ENCODE measurements at regions not wholly inside any gene's neighbourhood (a gene's known extent, or its start where the extent isn't known, plus 50 kb on each side); places are given as distances from the start of the nearest gene placed in this dataset.
"Not testable (repeated sequence)": the region's sequence is repeated elsewhere in the genome, so short reads cannot be mapped to it uniquely, and the experiment has no call there.

GRCh38 chr18:70576276-70577022 is 287.6 kb downstream of the SOCS6 start:
- peaks cover 18% of the 10 kb centered on the region for H3K9me3 Mint-ChIP-seq
- no peaks in the 10 kb centered on the region for H3K4me1 Mint-ChIP-seq
- H3K4me3 Mint-ChIP-seq, result no peak overlapping the region
- H3K36me3 Mint-ChIP-seq, result no peaks in the 10 kb centered on the region
- ATAC-seq (no peak), DNase-seq (ENCODE audit: low spot score in 2 of 2) (no peak)
- H3K27ac Mint-ChIP-seq, result no peak overlapping the region

- H3K36me3 Mint-ChIP-seq; ATAC-seq; H3K4me1 Mint-ChIP-seq; H3K4me3 Mint-ChIP-seq; H3K27ac Mint-ChIP-seq; DNase-seq (ENCODE audit: low spot score in 2 of 2): not testable (repeated sequence)
- peaks cover 18% of the 10 kb centered on the region for H3K9me3 Mint-ChIP-seq
These were observed 286.1 kb downstream of the SOCS6 start for GRCh38 chr18:70574951-70575350.

DNA sequence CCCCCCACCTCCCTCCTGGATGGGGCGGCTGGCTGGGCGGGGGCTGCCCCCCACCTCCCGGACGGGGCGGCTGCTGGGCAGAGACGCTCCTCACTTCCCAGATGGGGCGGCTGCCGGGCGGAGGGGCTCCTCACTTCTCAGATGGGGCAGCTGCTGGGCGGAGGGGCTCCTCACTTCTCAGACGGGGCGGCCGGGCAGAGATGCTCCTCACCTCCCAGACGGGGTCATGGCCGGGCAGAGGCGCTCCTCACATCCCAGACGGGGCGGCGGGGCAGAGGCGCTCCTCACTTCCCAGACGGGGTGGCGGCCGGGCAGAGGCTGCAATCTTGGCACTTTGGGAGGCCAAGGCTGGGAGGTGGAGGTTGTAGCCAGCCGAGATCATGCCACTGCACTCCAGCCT is 280.8 kb downstream of the SOCS6 start:
- H3K4me3 Mint-ChIP-seq; DNase-seq (ENCODE audit: low spot score in 2 of 2); H3K4me1 Mint-ChIP-seq; H3K27ac Mint-ChIP-seq; H3K36me3 Mint-ChIP-seq; ATAC-seq: not testable (repeated sequence)
- H3K9me3 Mint-ChIP-seq, result peaks cover 12% of the 10 kb centered on the region

GRCh38 chr18:70559446-70559845 is 270.6 kb downstream of the SOCS6 start:
- ATAC-seq, result no peak
- peaks cover 3% of the 10 kb centered on the region for H3K9me3 Mint-ChIP-seq
- H3K4me3 Mint-ChIP-seq, result no peak overlapping the region
- no peaks in the 10 kb centered on the region for H3K4me1 Mint-ChIP-seq
- H3K36me3 Mint-ChIP-seq, result no peaks in the 10 kb centered on the region
- no peak for DNase-seq (ENCODE audit: low spot score in 2 of 2)
- no peak overlapping the region for H3K27ac Mint-ChIP-seq

DNA sequence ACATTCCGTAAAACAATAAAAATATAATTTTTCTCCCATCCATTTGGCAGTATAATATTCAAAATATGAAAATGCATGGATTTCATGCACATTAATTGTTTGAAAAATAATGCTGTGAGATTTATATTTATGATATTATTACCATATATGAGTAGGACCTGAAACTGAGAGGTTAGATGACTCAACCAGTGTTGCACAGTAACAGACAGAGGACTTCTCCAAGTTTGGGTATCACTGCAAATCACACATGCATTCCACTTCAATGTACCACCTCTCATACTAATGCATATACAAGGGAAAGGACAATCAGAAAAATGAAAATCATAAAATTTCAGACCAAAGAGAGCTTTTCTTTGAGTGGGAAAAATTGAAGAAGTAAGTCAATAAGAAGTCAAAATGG is 269.5 kb downstream of the SOCS6 start:
- DNase-seq (ENCODE audit: low spot score in 2 of 2), result no peak
- Mint-ChIP-seq H3K27ac (no peak overlapping the region), H3K4me1 (no peaks in the 10 kb centered on the region), H3K36me3 (no peaks in the 10 kb centered on the region), H3K9me3 (peaks cover 3% of the 10 kb centered on the region), H3K4me3 (no peak overlapping the region)
- ATAC-seq, result no peak

DNA sequence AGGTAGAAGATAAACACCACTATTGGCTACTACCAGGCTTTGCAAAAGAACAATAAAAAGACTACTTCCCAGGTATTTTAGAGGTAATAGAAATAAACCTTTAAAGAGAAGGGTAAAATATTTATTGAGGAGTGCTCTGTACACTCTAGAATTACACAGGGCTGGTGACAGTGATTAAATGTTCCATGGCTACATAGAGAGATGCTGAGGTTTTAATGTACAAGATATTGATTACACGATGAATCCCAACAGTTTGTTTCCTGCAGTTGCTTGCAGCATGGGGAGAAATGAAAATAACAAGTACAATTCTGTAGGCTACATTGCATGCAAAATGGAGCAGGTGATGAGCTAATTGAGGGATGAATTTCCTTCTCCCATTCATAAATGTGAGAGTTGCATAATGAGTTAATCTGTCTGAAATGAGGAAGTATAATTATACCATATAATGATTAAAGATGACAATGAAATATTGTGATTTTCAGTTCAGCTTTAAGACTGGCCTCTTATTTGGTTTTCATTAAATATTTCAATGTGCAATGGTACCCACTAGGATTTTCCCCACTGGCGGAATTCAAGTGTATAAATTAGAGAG is 266.1 kb downstream of the SOCS6 start:
- Mint-ChIP-seq H3K36me3 (no peaks in the 10 kb centered on the region), H3K4me3 (no peak overlapping the region), H3K4me1 (no peaks in the 10 kb centered on the region), H3K27ac (no peak overlapping the region), H3K9me3 (no peaks in the 10 kb centered on the region)
- DNase-seq (ENCODE audit: low spot score in 2 of 2) (no peak), ATAC-seq (no peak)

DNA sequence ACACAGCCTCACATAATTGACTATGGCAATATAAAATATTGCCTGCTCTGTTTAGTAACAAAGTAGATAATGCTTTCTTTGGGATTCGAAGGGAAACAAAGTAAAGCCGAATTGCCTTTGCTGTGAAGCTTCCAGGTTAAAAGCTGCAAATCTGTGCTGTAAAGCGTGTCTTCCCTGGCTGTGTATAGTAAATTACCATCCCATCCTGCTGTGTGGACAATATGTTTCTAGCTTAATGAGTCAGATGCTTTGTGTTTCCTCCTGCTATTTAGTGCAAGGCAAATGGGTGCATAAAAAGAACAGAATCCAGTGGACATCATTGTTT is 265.1 kb downstream of the SOCS6 start:
- DNase-seq (ENCODE audit: low spot score in 2 of 2) (no peak), ATAC-seq (no peak)
- H3K4me3 Mint-ChIP-seq, result no peak overlapping the region
- H3K9me3 Mint-ChIP-seq, result peaks cover 2% of the 10 kb centered on the region
- H3K4me1 Mint-ChIP-seq, result no peaks in the 10 kb centered on the region
- no peaks in the 10 kb centered on the region for H3K36me3 Mint-ChIP-seq
- H3K27ac Mint-ChIP-seq, result no peak overlapping the region

- no peak for DNase-seq (ENCODE audit: low spot score in 2 of 2)
- ATAC-seq, result peak; percentile 37
- Mint-ChIP-seq H3K4me3 (no peak overlapping the region), H3K36me3 (no peaks in the 10 kb centered on the region), H3K4me1 (no peaks in the 10 kb centered on the region), H3K27ac (no peak overlapping the region), H3K9me3 (peaks cover 2% of the 10 kb centered on the region)
These were observed 264.5 kb downstream of the SOCS6 start for GRCh38 chr18:70553245-70553935.

DNA sequence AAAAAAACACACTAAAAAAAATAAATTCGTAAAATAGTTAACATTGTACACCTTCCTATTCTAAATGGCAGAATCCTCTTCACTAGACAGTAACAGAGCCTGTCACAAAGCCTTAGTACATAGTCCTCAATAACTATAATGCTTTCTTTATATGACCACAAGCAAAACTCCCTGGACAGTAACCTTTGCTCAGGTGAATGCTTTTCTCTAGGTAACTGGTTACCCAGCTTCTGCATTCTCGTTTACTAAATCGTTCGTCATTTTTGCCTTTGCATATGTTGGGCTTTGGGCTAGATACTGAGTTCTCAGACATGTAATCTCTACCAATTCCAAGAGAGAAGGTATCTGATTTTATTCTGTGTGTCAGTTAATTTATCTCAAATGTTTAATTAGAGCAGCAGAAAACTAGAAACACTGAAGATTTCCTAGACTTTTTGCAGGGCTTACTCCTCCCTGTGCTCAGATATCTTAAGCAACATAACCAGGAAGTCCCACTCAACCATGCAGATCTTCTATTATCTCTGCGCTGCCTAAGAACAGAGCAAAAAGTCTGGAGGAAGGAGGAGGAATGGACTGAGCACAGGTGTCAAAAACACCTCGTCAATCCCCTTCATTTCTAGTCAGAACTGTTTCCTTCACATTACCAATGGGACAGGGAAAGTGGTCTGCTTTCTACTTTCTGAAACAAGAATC is 247.7 kb downstream of the SOCS6 start:
- H3K36me3 Mint-ChIP-seq, result no peaks in the 10 kb centered on the region
- ATAC-seq (no peak), DNase-seq (ENCODE audit: low spot score in 2 of 2) (no peak)
- no peak overlapping the region for H3K27ac Mint-ChIP-seq
- H3K4me3 Mint-ChIP-seq, result no peak overlapping the region
- H3K4me1 Mint-ChIP-seq, result no peaks in the 10 kb centered on the region
- H3K9me3 Mint-ChIP-seq, result peaks cover 2% of the 10 kb centered on the region

GRCh38 chr18:70535041-70535440 is 246.2 kb downstream of the SOCS6 start:
- Mint-ChIP-seq H3K27ac (no peak overlapping the region), H3K9me3 (peaks cover 6% of the 10 kb centered on the region), H3K4me1 (no peaks in the 10 kb centered on the region), H3K4me3 (no peak overlapping the region), H3K36me3 (no peaks in the 10 kb centered on the region)
- no peak for ATAC-seq
- no peak for DNase-seq (ENCODE audit: low spot score in 2 of 2)

GRCh38 chr18:70525322-70525721 is 236.5 kb downstream of the SOCS6 start:
- H3K27ac Mint-ChIP-seq, H3K4me3 Mint-ChIP-seq, H3K4me1 Mint-ChIP-seq: not testable (repeated sequence)

DNA sequence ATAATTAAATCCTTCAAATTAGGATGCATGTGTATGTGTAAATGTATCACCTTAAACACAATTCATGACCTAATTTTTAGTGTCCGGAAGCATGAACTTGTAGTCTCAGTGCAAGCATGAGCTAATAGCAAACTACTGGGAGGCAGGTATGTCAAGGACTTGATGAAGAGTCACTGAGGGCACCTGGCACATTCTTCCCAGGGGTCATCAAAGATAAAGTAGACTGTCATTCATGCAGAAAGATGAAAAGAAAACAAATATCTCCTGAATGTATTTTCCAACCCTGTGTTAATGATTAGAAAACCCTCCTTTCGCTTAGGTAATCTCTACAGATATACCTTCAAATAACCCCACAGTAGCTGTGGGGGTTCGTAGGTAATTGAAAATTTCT is 234.9 kb downstream of the SOCS6 start:
- DNase-seq (ENCODE audit: low spot score in 2 of 2) (no peak), ATAC-seq (no peak)
- Mint-ChIP-seq H3K36me3 (no peaks in the 10 kb centered on the region), H3K4me1 (no peaks in the 10 kb centered on the region), H3K9me3 (no peaks in the 10 kb centered on the region), H3K27ac (no peak overlapping the region), H3K4me3 (no peak overlapping the region)

More at GRCh38 chr18:70525322-70525721, 236.5 kb downstream of the SOCS6 start:
- not testable (repeated sequence) for DNase-seq (ENCODE audit: low spot score in 2 of 2); ATAC-seq; H3K9me3 Mint-ChIP-seq; H3K36me3 Mint-ChIP-seq

GRCh38 chr18:70523035-70523791 is 234.4 kb downstream of the SOCS6 start:
- no peaks in the 10 kb centered on the region for H3K4me1 Mint-ChIP-seq
- no peak for ATAC-seq
- no peak for DNase-seq (ENCODE audit: low spot score in 2 of 2)
- H3K36me3 Mint-ChIP-seq, result no peaks in the 10 kb centered on the region
- H3K9me3 Mint-ChIP-seq, result no peaks in the 10 kb centered on the region
- no peak overlapping the region for H3K27ac Mint-ChIP-seq
- H3K4me3 Mint-ChIP-seq, result no peak overlapping the region

DNA sequence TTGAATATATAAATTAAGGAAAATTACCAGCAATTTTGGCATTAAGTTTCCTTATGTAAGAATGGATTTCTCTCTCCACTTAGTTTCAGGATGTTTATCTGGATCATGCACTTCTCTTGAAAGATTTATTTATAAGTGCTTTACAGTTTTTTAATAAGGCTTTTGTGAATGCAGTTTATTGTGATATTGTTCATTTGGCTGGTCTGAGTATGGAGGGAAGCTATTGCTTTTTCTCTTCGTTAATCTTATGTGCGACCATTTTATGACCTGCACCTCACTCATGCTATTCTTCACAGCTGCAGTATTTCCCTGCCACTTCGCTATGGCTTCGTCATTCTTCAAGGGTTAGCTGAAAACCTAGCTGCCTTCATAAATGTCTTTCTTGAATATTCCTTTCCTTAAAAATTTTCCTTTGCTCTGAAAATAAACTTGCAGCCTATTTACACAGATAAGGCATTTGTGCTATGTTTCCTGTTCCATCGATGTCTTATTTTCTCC is 233.4 kb downstream of the SOCS6 start:
- H3K4me3 Mint-ChIP-seq, result no peak overlapping the region
- DNase-seq (ENCODE audit: low spot score in 2 of 2) (no peak), ATAC-seq (no peak)
- no peaks in the 10 kb centered on the region for H3K4me1 Mint-ChIP-seq
- H3K27ac Mint-ChIP-seq, result no peak overlapping the region
- H3K36me3 Mint-ChIP-seq, result no peaks in the 10 kb centered on the region
- no peaks in the 10 kb centered on the region for H3K9me3 Mint-ChIP-seq

GRCh38 chr18:70520867-70521266 is 232.0 kb downstream of the SOCS6 start:
- H3K36me3 Mint-ChIP-seq, result no peaks in the 10 kb centered on the region
- no peak overlapping the region for H3K27ac Mint-ChIP-seq
- H3K4me1 Mint-ChIP-seq, result no peaks in the 10 kb centered on the region
- ATAC-seq (no peak), DNase-seq (ENCODE audit: low spot score in 2 of 2) (no peak)
- no peak overlapping the region for H3K4me3 Mint-ChIP-seq
- no peaks in the 10 kb centered on the region for H3K9me3 Mint-ChIP-seq
